ENCODE measurements at regions not wholly inside any gene's neighbourhood (a gene's known extent, or its start where the extent isn't known, plus 50 kb on each side); places are given as distances from the start of the nearest gene placed in this dataset.

DNA sequence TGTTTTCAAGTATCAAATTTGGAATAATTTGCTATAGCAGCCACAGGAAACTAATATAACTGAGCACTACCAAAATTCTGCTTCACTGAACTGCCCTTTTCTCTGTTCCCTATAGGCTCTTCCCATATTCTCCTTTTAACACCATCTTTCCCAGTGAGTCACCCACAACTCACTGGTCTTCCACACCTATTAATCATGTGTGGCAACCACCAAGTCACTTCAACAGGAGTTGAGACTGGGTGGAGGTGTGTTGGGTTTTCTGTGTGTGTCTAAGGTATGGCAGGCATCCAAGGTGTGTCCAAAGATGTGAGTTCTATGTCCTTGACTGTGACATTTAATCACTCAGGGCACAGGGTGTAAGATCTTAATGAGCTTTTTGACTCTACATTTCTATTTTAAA lies 610.0 kb upstream of the CDH11 start:
- no peak for TF ChIP-seq RCOR1 (IDR thresholded peaks at IDR 0.05; ENCODE audit: insufficient replicate concordance, low read length)
- no peak for TF ChIP-seq POLR2A (IDR thresholded peaks at IDR 0.05; ENCODE audit: low read depth, low read length)
- TF ChIP-seq CTCF (conservative IDR thresholded peaks at IDR 0.05; ENCODE audit: low read depth, low read length): no peak
- no peak for TF ChIP-seq FOS (IDR thresholded peaks at IDR 0.05; ENCODE audit: low read depth, low read length)
- no peak for TF ChIP-seq CEBPB (IDR thresholded peaks at IDR 0.05; ENCODE audit: low read depth, low read length)
- TF ChIP-seq CHD1 (IDR thresholded peaks at IDR 0.05; ENCODE audit: low read depth, low read length): no peak
- no peak for TF ChIP-seq SMC3 (IDR thresholded peaks at IDR 0.05; ENCODE audit: low read depth, low read length)
- no peak for TF ChIP-seq RAD21 (IDR thresholded peaks at IDR 0.05; ENCODE audit: low read length)
